ENCODE measurements at regions not wholly inside any gene's neighbourhood (a gene's known extent, or its start where the extent isn't known, plus 50 kb on each side); places are given as distances from the start of the nearest gene placed in this dataset.

DNA sequence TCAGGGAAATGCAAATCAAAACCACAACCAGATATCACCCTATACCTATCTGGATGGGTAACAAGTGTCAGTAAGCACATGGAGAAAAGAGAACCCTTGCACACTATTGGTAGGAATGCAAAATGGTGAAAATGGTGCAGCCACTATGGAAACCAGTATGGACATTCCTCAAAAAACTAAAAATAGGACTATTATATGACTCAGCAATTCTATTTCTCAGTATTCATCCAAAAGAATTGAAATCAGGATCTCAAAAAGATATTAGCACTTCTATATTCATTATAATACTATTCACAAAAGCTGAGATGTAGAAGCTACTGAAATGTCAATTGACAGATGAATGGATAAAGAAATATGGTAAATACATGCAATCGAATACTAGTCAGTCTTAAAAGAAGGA lies 491.1 kb upstream of the MYT1L start:
- TF ChIP-seq, protein P1, sequence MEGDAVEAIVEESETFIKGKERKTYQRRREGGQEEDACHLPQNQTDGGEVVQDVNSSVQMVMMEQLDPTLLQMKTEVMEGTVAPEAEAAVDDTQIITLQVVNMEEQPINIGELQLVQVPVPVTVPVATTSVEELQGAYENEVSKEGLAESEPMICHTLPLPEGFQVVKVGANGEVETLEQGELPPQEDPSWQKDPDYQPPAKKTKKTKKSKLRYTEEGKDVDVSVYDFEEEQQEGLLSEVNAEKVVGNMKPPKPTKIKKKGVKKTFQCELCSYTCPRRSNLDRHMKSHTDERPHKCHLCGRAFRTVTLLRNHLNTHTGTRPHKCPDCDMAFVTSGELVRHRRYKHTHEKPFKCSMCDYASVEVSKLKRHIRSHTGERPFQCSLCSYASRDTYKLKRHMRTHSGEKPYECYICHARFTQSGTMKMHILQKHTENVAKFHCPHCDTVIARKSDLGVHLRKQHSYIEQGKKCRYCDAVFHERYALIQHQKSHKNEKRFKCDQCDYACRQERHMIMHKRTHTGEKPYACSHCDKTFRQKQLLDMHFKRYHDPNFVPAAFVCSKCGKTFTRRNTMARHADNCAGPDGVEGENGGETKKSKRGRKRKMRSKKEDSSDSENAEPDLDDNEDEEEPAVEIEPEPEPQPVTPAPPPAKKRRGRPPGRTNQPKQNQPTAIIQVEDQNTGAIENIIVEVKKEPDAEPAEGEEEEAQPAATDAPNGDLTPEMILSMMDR (IDR thresholded peaks at IDR 0.05) = no peak
- TF ChIP-seq POLR2A (IDR thresholded peaks at IDR 0.05) = no peak

Measured in right lobe of liver (tissue), 4 donors.